ENCODE measurements at regions not wholly inside any gene's neighbourhood (a gene's known extent, or its start where the extent isn't known, plus 50 kb on each side); places are given as distances from the start of the nearest gene placed in this dataset.

- no peaks in the 10 kb centered on the region for H4K20me1 ChIP-seq (ENCODE audit: insufficient read depth, low read length)
- H3K9me3 ChIP-seq (ENCODE audit: insufficient read depth, low read length) = no peaks in the 10 kb centered on the region; the same call in 1 of the 2 replicates
- no peaks in the 10 kb centered on the region for H3K4me1 ChIP-seq (ENCODE audit: low read length)
- no peak overlapping the region for H3K27ac ChIP-seq (ENCODE audit: low read length)
- H3K4me2 ChIP-seq (ENCODE audit: low read length) = no peak overlapping the region
- no peaks in the 10 kb centered on the region for H3K27me3 ChIP-seq (ENCODE audit: low read depth, low read length)
- no peaks in the 10 kb centered on the region for H3K36me3 ChIP-seq (replicated peaks; ENCODE audit: low read depth, low read length)
- H3K9ac ChIP-seq (ENCODE audit: low read length) = no peak overlapping the region
- H3K4me3 ChIP-seq (ENCODE audit: low read length) = no peak overlapping the region
- TF ChIP-seq EZH2phosphoT487 (IDR thresholded peaks at IDR 0.05; ENCODE audit: low read depth) = no peak
- TF ChIP-seq, protein P1, sequence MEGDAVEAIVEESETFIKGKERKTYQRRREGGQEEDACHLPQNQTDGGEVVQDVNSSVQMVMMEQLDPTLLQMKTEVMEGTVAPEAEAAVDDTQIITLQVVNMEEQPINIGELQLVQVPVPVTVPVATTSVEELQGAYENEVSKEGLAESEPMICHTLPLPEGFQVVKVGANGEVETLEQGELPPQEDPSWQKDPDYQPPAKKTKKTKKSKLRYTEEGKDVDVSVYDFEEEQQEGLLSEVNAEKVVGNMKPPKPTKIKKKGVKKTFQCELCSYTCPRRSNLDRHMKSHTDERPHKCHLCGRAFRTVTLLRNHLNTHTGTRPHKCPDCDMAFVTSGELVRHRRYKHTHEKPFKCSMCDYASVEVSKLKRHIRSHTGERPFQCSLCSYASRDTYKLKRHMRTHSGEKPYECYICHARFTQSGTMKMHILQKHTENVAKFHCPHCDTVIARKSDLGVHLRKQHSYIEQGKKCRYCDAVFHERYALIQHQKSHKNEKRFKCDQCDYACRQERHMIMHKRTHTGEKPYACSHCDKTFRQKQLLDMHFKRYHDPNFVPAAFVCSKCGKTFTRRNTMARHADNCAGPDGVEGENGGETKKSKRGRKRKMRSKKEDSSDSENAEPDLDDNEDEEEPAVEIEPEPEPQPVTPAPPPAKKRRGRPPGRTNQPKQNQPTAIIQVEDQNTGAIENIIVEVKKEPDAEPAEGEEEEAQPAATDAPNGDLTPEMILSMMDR (IDR thresholded peaks at IDR 0.05; ENCODE audit: low read depth, low read length) = no peak
- H3K79me2 ChIP-seq (ENCODE audit: low read length) = no peaks in the 10 kb centered on the region
- no peak overlapping the region for H2AFZ ChIP-seq (ENCODE audit: low read depth, low read length)
These were observed 1115.5 kb upstream of the SLC10A2 start for GRCh38 chr13:104181526-104182231.

DNA sequence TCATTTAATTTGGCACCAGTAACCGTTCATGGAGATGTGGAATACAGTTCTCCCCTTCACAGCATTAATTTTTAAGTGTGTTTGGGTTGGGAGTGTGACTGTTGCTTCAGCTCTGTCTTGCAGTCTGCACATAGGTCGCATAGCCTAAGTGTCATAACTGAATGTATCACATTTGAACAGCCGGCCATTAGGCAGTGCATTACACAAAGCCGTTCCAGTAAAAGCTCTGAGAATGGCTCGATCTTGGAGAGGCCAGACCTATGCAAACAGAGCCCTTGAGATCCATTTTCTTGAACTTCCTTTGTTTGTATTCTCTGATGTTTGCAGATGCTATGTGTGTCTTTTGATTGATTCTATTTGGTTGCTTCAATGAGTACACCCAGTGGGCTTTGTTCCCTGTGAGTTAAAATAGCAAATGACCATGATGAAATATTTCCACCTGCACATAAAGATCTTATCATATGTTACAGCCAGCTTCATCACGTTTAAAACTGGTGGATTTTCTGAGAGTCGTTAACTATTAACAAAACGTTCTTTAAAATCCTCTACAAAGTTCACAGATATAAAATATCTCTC is 1104.9 kb upstream of the SLC10A2 start:
- no peak overlapping the region for H3K9ac ChIP-seq (ENCODE audit: low read length)
- no peaks in the 10 kb centered on the region for H3K9me3 ChIP-seq (ENCODE audit: insufficient read depth, low read length)
- no peaks in the 10 kb centered on the region for H3K36me3 ChIP-seq (replicated peaks; ENCODE audit: low read depth, low read length)
- H3K27ac ChIP-seq (ENCODE audit: low read length) = no peak overlapping the region
- H3K4me1 ChIP-seq (ENCODE audit: low read length) = no peaks in the 10 kb centered on the region
- no peak overlapping the region for H3K4me2 ChIP-seq (ENCODE audit: low read length)
- H3K4me3 ChIP-seq (ENCODE audit: low read length) = no peak overlapping the region
- no peaks in the 10 kb centered on the region for H3K27me3 ChIP-seq (ENCODE audit: low read depth, low read length)
- H3K79me2 ChIP-seq (ENCODE audit: low read length) = no peaks in the 10 kb centered on the region
- 0 out of 2 replicates have a peak overlapping the region, but pooled peaks have one; percentile 7 for H2AFZ ChIP-seq (ENCODE audit: low read depth, low read length)
- no peaks in the 10 kb centered on the region for H4K20me1 ChIP-seq (ENCODE audit: insufficient read depth, low read length)
- TF ChIP-seq EZH2phosphoT487 (IDR thresholded peaks at IDR 0.05; ENCODE audit: low read depth) = no peak
- TF ChIP-seq, protein P1 (IDR thresholded peaks at IDR 0.05; ENCODE audit: low read depth, low read length) = no peak

GRCh38 chr13:104163866-104164630 is 1097.8 kb upstream of the SLC10A2 start:
- Histone ChIP-seq H3K36me3 (replicated peaks; ENCODE audit: low read depth, low read length) (no peaks in the 10 kb centered on the region), H3K27me3 (ENCODE audit: low read depth, low read length) (no peaks in the 10 kb centered on the region), H3K27ac (ENCODE audit: low read length) (no peak overlapping the region), H3K79me2 (ENCODE audit: low read length) (no peaks in the 10 kb centered on the region), H3K9me3 (ENCODE audit: insufficient read depth, low read length) (0 out of 2 replicates have a peak, but pooled peaks cover 11% of the 10 kb centered on the region), H3K4me3 (ENCODE audit: low read length) (no peak overlapping the region), H4K20me1 (ENCODE audit: insufficient read depth, low read length) (no peaks in the 10 kb centered on the region), H3K4me1 (ENCODE audit: low read length) (no peaks in the 10 kb centered on the region), H3K4me2 (ENCODE audit: low read length) (no peak overlapping the region), H2AFZ (ENCODE audit: low read depth, low read length) (no peak overlapping the region), H3K9ac (ENCODE audit: low read length) (no peak overlapping the region)
- TF ChIP-seq, protein P1 (IDR thresholded peaks at IDR 0.05; ENCODE audit: low read depth, low read length) = no peak
- TF ChIP-seq EZH2phosphoT487 (IDR thresholded peaks at IDR 0.05; ENCODE audit: low read depth) = no peak

GRCh38 chr13:104160536-104160935 is 1094.3 kb upstream of the SLC10A2 start:
- Histone ChIP-seq H2AFZ (ENCODE audit: low read depth, low read length) (no peak overlapping the region), H3K27ac (ENCODE audit: low read length) (no peak overlapping the region), H3K4me2 (ENCODE audit: low read length) (no peak overlapping the region), H3K4me3 (ENCODE audit: low read length) (no peak overlapping the region), H3K9ac (ENCODE audit: low read length) (no peak overlapping the region), H3K27me3 (ENCODE audit: low read depth, low read length) (no peaks in the 10 kb centered on the region), H4K20me1 (ENCODE audit: insufficient read depth, low read length) (no peaks in the 10 kb centered on the region), H3K79me2 (ENCODE audit: low read length) (no peaks in the 10 kb centered on the region), H3K4me1 (ENCODE audit: low read length) (no peaks in the 10 kb centered on the region), H3K9me3 (ENCODE audit: insufficient read depth, low read length) (0 out of 2 replicates have a peak, but pooled peaks cover 13% of the 10 kb centered on the region), H3K36me3 (replicated peaks; ENCODE audit: low read depth, low read length) (no peaks in the 10 kb centered on the region)
- TF ChIP-seq, protein P1 (IDR thresholded peaks at IDR 0.05; ENCODE audit: low read depth, low read length) = no peak
- TF ChIP-seq EZH2phosphoT487 (IDR thresholded peaks at IDR 0.05; ENCODE audit: low read depth) = no peak

Data from OCI-LY3 (cell line).